GM23338 (cell line): ENCODE measurements at regions not wholly inside any gene's neighbourhood (a gene's known extent, or its start where the extent isn't known, plus 50 kb on each side); places are given as distances from the start of the nearest gene placed in this dataset.

Experiments
- ATAC-seq: fragments of 200-7000 bp; cut with Tn5 transposase; 3 replicates; pipeline ENCODE4 v1.9.1; 2020
- DNase-seq: peaks from one replicate; pipeline ENCODE4 v3.0.0-alpha.2; 2015; ENCODE audit warnings: low spot score
- H2AFZ ChIP-seq: fragments of 200-600 bp; sonication (generic); 2 replicates; pipeline ENCODE4 v1.8.0; 2016; ENCODE audit warnings: antibody characterized with exemption, mild to moderate bottlenecking, moderate library complexity
- H3F3A ChIP-seq: fragments of 200-600 bp; sonication (generic); replicated peaks from 2 replicates; pipeline ENCODE4 v1.8.0; 2017; ENCODE audit warnings: antibody characterized with exemption, mixed run types, low read depth
- H3K27ac ChIP-seq: fragments of 200-600 bp; sonication (generic); 2 replicates; pipeline ENCODE4 v1.6.1; 2016; ENCODE audit warnings: low read depth
- H3K27me3 ChIP-seq: fragments of 200-600 bp; sonication (generic); 2 replicates; pipeline ENCODE4 v1.8.0; 2016; ENCODE audit warnings: mild to moderate bottlenecking, mixed run types, moderate library complexity; ENCODE audit not compliant: insufficient read depth
- H3K36me3 ChIP-seq: fragments of 200-600 bp; sonication (generic); 2 replicates; pipeline ENCODE4 v1.8.0; 2016; ENCODE audit warnings: mild to moderate bottlenecking; ENCODE audit not compliant: insufficient read depth
- H3K4me1 ChIP-seq: fragments of 200-600 bp; sonication (generic); 2 replicates; pipeline ENCODE4 v1.8.0; 2016; ENCODE audit warnings: mild to moderate bottlenecking, moderate library complexity; ENCODE audit not compliant: insufficient read depth
- H3K4me2 ChIP-seq: fragments of 200-600 bp; sonication (generic); 2 replicates; pipeline ENCODE4 v1.7.1; 2017; ENCODE audit warnings: mixed run types
- H3K4me3 ChIP-seq: fragments of 200-600 bp; sonication (generic); 2 replicates; pipeline ENCODE4 v1.6.1; 2016; ENCODE audit warnings: mixed run types
- H3K79me2 ChIP-seq: fragments of 200-600 bp; sonication (generic); replicated peaks from 2 replicates; pipeline ENCODE4 v1.8.0; 2017; ENCODE audit warnings: mild to moderate bottlenecking; ENCODE audit not compliant: insufficient read depth
- H3K9me2 ChIP-seq: fragments of 200-600 bp; sonication (generic); 2 replicates; pipeline ENCODE4 v1.8.0; 2017; ENCODE audit not compliant: insufficient read depth
- H4K20me1 ChIP-seq: fragments of 200-600 bp; sonication (generic); replicated peaks from 2 replicates; pipeline ENCODE4 v1.8.0; 2017; ENCODE audit warnings: mild to moderate bottlenecking; ENCODE audit not compliant: insufficient read depth
- H3K27ac Mint-ChIP-seq: 2 replicates; pipeline ENCODE4 v1.8.0; 2020; ENCODE audit warnings: inconsistent platforms, mild to moderate bottlenecking, moderate library complexity, mixed read lengths
- H3K27me3 Mint-ChIP-seq: 3 replicates; pipeline ENCODE4 v1.8.0; 2022; ENCODE audit warnings: low read depth, mild to moderate bottlenecking, moderate library complexity, mixed read lengths, inconsistent platforms; ENCODE audit not compliant: insufficient read depth, poor library complexity
- H3K36me3 Mint-ChIP-seq: 3 replicates; pipeline ENCODE4 v1.8.0; 2021; ENCODE audit warnings: low read depth, mild to moderate bottlenecking, inconsistent platforms, moderate library complexity, mixed read lengths
- H3K4me1 Mint-ChIP-seq: 3 replicates; pipeline ENCODE4 v1.8.0; 2020; ENCODE audit warnings: mild to moderate bottlenecking, inconsistent platforms, mixed read lengths
- H3K4me3 Mint-ChIP-seq: 3 replicates; pipeline ENCODE4 v1.8.0; 2021; ENCODE audit warnings: moderate library complexity, mild to moderate bottlenecking, inconsistent platforms, mixed read lengths
- H3K9me3 Mint-ChIP-seq: 3 replicates; pipeline ENCODE4 v1.8.0; 2020; ENCODE audit warnings: moderate library complexity, mild to moderate bottlenecking, inconsistent platforms, mixed read lengths
- CREB1 ChIP-seq: fragments of 250-450 bp; sonication (Bioruptor Pico); IDR thresholded peaks from 2 replicates; pipeline ENCODE4 v1.5.0; 2020; ENCODE audit warnings: low read depth, mild to moderate bottlenecking, moderate library complexity
- POLR2AphosphoS5 ChIP-seq: IDR thresholded peaks from 2 replicates; pipeline ENCODE4 v1.6.1; 2016; ENCODE audit warnings: antibody characterized with exemption, low read depth
- STAT1 ChIP-seq: IDR thresholded peaks from one replicate; pipeline ENCODE4 v1.6.1; 2016; ENCODE audit warnings: antibody characterized with exemption; ENCODE audit not compliant: unreplicated experiment
- ZNF331 ChIP-seq: fragments of 250-450 bp; sonication (Bioruptor Pico); IDR thresholded peaks from 2 replicates; pipeline ENCODE4 v1.5.0; 2020; ENCODE audit warnings: low read depth, mild to moderate bottlenecking, moderate library complexity
- TF ChIP-seq, protein P1 (sequence below), 2 experiments: fragments of 200-600 bp in 1 of 2; sonication (generic) in 1 of 2; conservative IDR thresholded peaks; 2 replicates each; pipeline versions ENCODE4 v1.5.1 to v1.6.1; 2016 to 2017; ENCODE audit warnings: antibody characterized with exemption in 2 of 2, low read depth in 2 of 2, mild to moderate bottlenecking in 2 of 2, moderate library complexity in 1 of 2

GRCh38 chr15:99477791-99478471, 87.9 kb upstream of the MEF2A start:
- no peaks in the 10 kb centered on the region for H3K36me3 Mint-ChIP-seq
- TF ChIP-seq, protein P1, sequence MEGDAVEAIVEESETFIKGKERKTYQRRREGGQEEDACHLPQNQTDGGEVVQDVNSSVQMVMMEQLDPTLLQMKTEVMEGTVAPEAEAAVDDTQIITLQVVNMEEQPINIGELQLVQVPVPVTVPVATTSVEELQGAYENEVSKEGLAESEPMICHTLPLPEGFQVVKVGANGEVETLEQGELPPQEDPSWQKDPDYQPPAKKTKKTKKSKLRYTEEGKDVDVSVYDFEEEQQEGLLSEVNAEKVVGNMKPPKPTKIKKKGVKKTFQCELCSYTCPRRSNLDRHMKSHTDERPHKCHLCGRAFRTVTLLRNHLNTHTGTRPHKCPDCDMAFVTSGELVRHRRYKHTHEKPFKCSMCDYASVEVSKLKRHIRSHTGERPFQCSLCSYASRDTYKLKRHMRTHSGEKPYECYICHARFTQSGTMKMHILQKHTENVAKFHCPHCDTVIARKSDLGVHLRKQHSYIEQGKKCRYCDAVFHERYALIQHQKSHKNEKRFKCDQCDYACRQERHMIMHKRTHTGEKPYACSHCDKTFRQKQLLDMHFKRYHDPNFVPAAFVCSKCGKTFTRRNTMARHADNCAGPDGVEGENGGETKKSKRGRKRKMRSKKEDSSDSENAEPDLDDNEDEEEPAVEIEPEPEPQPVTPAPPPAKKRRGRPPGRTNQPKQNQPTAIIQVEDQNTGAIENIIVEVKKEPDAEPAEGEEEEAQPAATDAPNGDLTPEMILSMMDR (conservative IDR thresholded peaks at IDR 0.05; ENCODE audit: low read depth in 2 of 2) = no peak
- H3K27me3 Mint-ChIP-seq = peaks cover 3% of the 10 kb centered on the region
- H3K79me2 ChIP-seq = no peaks in the 10 kb centered on the region
- no peak overlapping the region for H3K4me3 Mint-ChIP-seq
- no peaks in the 10 kb centered on the region for H3K4me1 ChIP-seq
- no peaks in the 10 kb centered on the region for H3K27me3 ChIP-seq
- H4K20me1 ChIP-seq = no peaks in the 10 kb centered on the region
- H3K9me2 ChIP-seq = no peaks in the 10 kb centered on the region; the same call in 1 of the 2 replicates
- H3K4me2 ChIP-seq = no peak overlapping the region
- H3F3A ChIP-seq = no peaks in the 10 kb centered on the region
- no peak overlapping the region for H3K4me3 ChIP-seq
- H3K4me1 Mint-ChIP-seq = peaks cover 5% of the 10 kb centered on the region; the same call in 1 of the 3 replicates
- DNase-seq (no peak), ATAC-seq (no peak)
- H3K9me3 Mint-ChIP-seq = no peaks in the 10 kb centered on the region
- no peak overlapping the region for H2AFZ ChIP-seq
- no peak overlapping the region for H3K27ac ChIP-seq
- no peaks in the 10 kb centered on the region for H3K36me3 ChIP-seq
- H3K27ac Mint-ChIP-seq = no peak overlapping the region

GRCh38 chr15:99478977-99479376, 86.8 kb upstream of the MEF2A start:
- Histone ChIP-seq H4K20me1 (no peaks in the 10 kb centered on the region), H3K79me2 (no peaks in the 10 kb centered on the region), H3K36me3 (no peaks in the 10 kb centered on the region), H2AFZ (no peak overlapping the region), H3K27me3 (no peaks in the 10 kb centered on the region), H3K9me2 (no peaks in the 10 kb centered on the region; the same call in 1 of the 2 replicates), H3F3A (no peaks in the 10 kb centered on the region), H3K4me1 (no peaks in the 10 kb centered on the region), H3K4me3 (no peak overlapping the region), H3K4me2 (no peak overlapping the region), H3K27ac (no peak overlapping the region)
- H3K36me3 Mint-ChIP-seq = no peaks in the 10 kb centered on the region
- no peak overlapping the region for H3K27ac Mint-ChIP-seq
- H3K4me1 Mint-ChIP-seq = no peaks in the 10 kb centered on the region; the same call in 2 of the 3 replicates
- no peak overlapping the region for H3K4me3 Mint-ChIP-seq
- ATAC-seq = no peak
- no peak for DNase-seq
- H3K27me3 Mint-ChIP-seq = peaks cover 3% of the 10 kb centered on the region
- H3K9me3 Mint-ChIP-seq = no peaks in the 10 kb centered on the region
- no peak for TF ChIP-seq ZNF331
- TF ChIP-seq, protein P1 (conservative IDR thresholded peaks at IDR 0.05; ENCODE audit: low read depth in 2 of 2) = no peak

GRCh38 chr15:99480016-99480810, 85.6 kb upstream of the MEF2A start:
- Mint-ChIP-seq H3K9me3 (no peaks in the 10 kb centered on the region), H3K4me3 (no peak overlapping the region), H3K27me3 (peaks cover 5% of the 10 kb centered on the region), H3K27ac (no peak overlapping the region), H3K36me3 (no peaks in the 10 kb centered on the region), H3K4me1 (peaks cover 4% of the 10 kb centered on the region)
- Histone ChIP-seq H3K27me3 (no peaks in the 10 kb centered on the region), H3F3A (no peaks in the 10 kb centered on the region), H3K36me3 (no peaks in the 10 kb centered on the region), H3K27ac (no peak overlapping the region), H4K20me1 (no peaks in the 10 kb centered on the region), H3K79me2 (no peaks in the 10 kb centered on the region), H3K9me2 (no peaks in the 10 kb centered on the region; the same call in 1 of the 2 replicates), H3K4me3 (no peak overlapping the region), H3K4me1 (peaks cover under 1% of the 10 kb centered on the region; the same call in 1 of the 2 replicates), H3K4me2 (no peak overlapping the region), H2AFZ (no peak overlapping the region)
- no peak for ATAC-seq
- no peak for DNase-seq
- no peak for TF ChIP-seq CREB1
- TF ChIP-seq STAT1 = no peak
- TF ChIP-seq POLR2AphosphoS5 = no peak
- TF ChIP-seq ZNF331 = no peak
